Upper lobe of right lung (tissue), 1 donor: ENCODE measurements at regions not wholly inside any gene's neighbourhood (a gene's known extent, or its start where the extent isn't known, plus 50 kb on each side); places are given as distances from the start of the nearest gene placed in this dataset.
A peak's percentile ranks its signal among the peaks of the same experiment; 100 is the strongest.

Source experiments
- ATAC-seq: fragments of 200-7000 bp; cut with Tn5 transposase; one replicate; pipeline ENCODE4 v1.9.1; 2020; ENCODE audit warnings: mild to moderate bottlenecking, moderate library complexity
- DNase-seq: peaks from one replicate; pipeline ENCODE4 v3.0.0-alpha.2; 2020
- H3K27ac ChIP-seq: fragments of 200-600 bp; one replicate; pipeline ENCODE4 v1.8.0; 2022
- H3K27me3 ChIP-seq: fragments of 200-600 bp; one replicate; pipeline ENCODE4 v1.8.0; 2022; ENCODE audit warnings: mild to moderate bottlenecking
- H3K36me3 ChIP-seq: fragments of 200-600 bp; one replicate; pipeline ENCODE4 v1.8.0; 2022
- H3K4me1 ChIP-seq: fragments of 200-600 bp; one replicate; pipeline ENCODE4 v1.8.0; 2022
- H3K4me3 ChIP-seq: fragments of 200-600 bp; one replicate; pipeline ENCODE4 v1.8.0; 2022; ENCODE audit warnings: mild to moderate bottlenecking
- H3K9me3 ChIP-seq: fragments of 200-600 bp; one replicate; pipeline ENCODE4 v1.8.0; 2022
- CTCF ChIP-seq: fragments of 200-600 bp; IDR thresholded peaks from one replicate; pipeline ENCODE4 v1.8.0; 2022; ENCODE audit warnings: antibody characterized with exemption
- intact Hi-C: fragments of 100-400 bp; cut with DNase I; formaldehyde crosslinking; loops from one replicate; pipeline ENCODE4 v1.11.0; 2022
- donor health status: DM: no; HTN: yes; CAD: no; lungs with severe emphysema.

GRCh38 chr5:135137146-135137915 is 103.3 kb upstream of the PITX1 start:
- Histone ChIP-seq H3K9me3 (no peaks in the 10 kb centered on the region), H3K27ac (no peak overlapping the region), H3K27me3 (no peaks in the 10 kb centered on the region), H3K4me1 (peaks cover 10% of the 10 kb centered on the region), H3K4me3 (no peak overlapping the region), H3K36me3 (no peaks in the 10 kb centered on the region)
- intact Hi-C loops: no loop called here
- DNase-seq (no peak), ATAC-seq (no peak)
- no peak for TF ChIP-seq CTCF

- Histone ChIP-seq H3K4me1 (peaks cover 10% of the 10 kb centered on the region), H3K27ac (no peak overlapping the region), H3K36me3 (no peaks in the 10 kb centered on the region), H3K27me3 (no peaks in the 10 kb centered on the region), H3K9me3 (no peaks in the 10 kb centered on the region), H3K4me3 (no peak overlapping the region)
- intact Hi-C loops: no loop called here
- ATAC-seq (no peak), DNase-seq (no peak)
- no peak for TF ChIP-seq CTCF
These were observed 102.5 kb upstream of the PITX1 start for GRCh38 chr5:135136546-135136945.

- Histone ChIP-seq H3K27me3 (no peaks in the 10 kb centered on the region), H3K4me3 (no peak overlapping the region), H3K36me3 (no peaks in the 10 kb centered on the region), H3K27ac (no peak overlapping the region), H3K9me3 (no peaks in the 10 kb centered on the region), H3K4me1 (peaks cover 10% of the 10 kb centered on the region)
- intact Hi-C loops: no loop called here
- TF ChIP-seq CTCF: no peak
- DNase-seq (no peak), ATAC-seq (peak; percentile 19)
These were observed 101.7 kb upstream of the PITX1 start for GRCh38 chr5:135135530-135136226.

GRCh38 chr5:135134691-135135381 is 100.8 kb upstream of the PITX1 start:
- TF ChIP-seq CTCF: no peak
- DNase-seq: no peak
- ATAC-seq: peak; percentile 56
- H3K36me3 ChIP-seq: no peaks in the 10 kb centered on the region
- no peaks in the 10 kb centered on the region for H3K9me3 ChIP-seq
- no peak overlapping the region for H3K27ac ChIP-seq
- H3K4me3 ChIP-seq: no peak overlapping the region
- H3K4me1 ChIP-seq: peaks cover 4% of the 10 kb centered on the region
- intact Hi-C loops: no loop called here
- H3K27me3 ChIP-seq: no peaks in the 10 kb centered on the region

- TF ChIP-seq CTCF: no peak
- Histone ChIP-seq H3K4me1 (peaks cover 4% of the 10 kb centered on the region), H3K27ac (no peak overlapping the region), H3K27me3 (no peaks in the 10 kb centered on the region), H3K36me3 (no peaks in the 10 kb centered on the region), H3K4me3 (no peak overlapping the region), H3K9me3 (no peaks in the 10 kb centered on the region)
- DNase-seq (no peak), ATAC-seq (peak; percentile 53)
- intact Hi-C loops: no loop called here
These were observed 99.9 kb upstream of the PITX1 start for GRCh38 chr5:135133698-135134515.
